ENCODE measurements at regions not wholly inside any gene's neighbourhood (a gene's known extent, or its start where the extent isn't known, plus 50 kb on each side); places are given as distances from the start of the nearest gene placed in this dataset.

DNA sequence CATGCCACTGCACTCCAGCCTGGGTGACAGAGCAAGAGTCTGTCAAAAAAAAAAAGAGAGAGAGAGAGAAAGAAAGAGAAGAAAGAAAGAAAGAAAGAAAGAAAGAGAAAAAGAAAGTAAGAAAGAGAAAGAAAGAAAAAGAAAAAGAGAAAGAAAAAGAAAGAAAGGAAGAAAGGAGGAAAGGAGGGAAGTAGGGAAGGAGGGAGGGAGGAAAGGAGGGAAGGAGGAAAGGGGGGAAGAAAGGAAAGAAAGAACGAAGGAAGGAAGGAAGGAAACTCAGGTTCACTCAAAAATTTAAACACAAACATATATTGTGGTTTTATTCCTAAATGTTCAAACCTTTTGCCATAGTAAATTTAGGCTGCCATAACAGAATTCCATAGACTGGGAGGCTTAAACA, 453.0 kb downstream of the SLCO4C1 start:
- TF ChIP-seq EZH2 (conservative IDR thresholded peaks at IDR 0.05; ENCODE audit: low read depth, low read length) (no peak), TAF1 (CRISPR knock-in tag; IDR thresholded peaks at IDR 0.05) (no peak), NFRKB (IDR thresholded peaks at IDR 0.05) (no peak)
- TF ChIP-seq, protein P1, sequence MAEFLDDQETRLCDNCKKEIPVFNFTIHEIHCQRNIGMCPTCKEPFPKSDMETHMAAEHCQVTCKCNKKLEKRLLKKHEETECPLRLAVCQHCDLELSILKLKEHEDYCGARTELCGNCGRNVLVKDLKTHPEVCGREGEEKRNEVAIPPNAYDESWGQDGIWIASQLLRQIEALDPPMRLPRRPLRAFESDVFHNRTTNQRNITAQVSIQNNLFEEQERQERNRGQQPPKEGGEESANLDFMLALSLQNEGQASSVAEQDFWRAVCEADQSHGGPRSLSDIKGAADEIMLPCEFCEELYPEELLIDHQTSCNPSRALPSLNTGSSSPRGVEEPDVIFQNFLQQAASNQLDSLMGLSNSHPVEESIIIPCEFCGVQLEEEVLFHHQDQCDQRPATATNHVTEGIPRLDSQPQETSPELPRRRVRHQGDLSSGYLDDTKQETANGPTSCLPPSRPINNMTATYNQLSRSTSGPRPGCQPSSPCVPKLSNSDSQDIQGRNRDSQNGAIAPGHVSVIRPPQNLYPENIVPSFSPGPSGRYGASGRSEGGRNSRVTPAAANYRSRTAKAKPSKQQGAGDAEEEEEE (CRISPR knock-in tag; IDR thresholded peaks at IDR 0.05; ENCODE audit: borderline replicate concordance), result no peak
